ENCODE measurements at regions not wholly inside any gene's neighbourhood (a gene's known extent, or its start where the extent isn't known, plus 50 kb on each side); places are given as distances from the start of the nearest gene placed in this dataset.
"Not testable (repeated sequence)": the region's sequence is repeated elsewhere in the genome, so short reads cannot be mapped to it uniquely, and the experiment has no call there.

DNA sequence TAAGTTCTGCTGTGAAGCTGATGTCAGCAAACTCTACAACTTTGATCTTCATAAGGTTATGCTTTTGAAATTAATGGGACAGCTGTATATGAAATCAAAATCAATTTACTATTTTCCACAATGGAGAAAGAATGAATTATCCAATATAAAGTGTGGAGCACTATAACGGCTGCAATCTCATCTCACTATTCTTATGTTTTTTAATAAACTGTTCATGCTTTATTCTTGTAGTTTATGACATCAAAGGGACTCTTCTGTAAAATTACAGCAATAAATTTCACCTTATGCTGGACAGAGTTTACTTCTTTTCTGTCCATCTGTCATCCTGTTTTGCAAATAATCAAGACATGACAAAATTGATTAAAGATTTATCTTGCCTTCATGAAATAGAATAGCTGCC is 192.5 kb downstream of the TECRL start:
- DNase-seq = no peak

DNA sequence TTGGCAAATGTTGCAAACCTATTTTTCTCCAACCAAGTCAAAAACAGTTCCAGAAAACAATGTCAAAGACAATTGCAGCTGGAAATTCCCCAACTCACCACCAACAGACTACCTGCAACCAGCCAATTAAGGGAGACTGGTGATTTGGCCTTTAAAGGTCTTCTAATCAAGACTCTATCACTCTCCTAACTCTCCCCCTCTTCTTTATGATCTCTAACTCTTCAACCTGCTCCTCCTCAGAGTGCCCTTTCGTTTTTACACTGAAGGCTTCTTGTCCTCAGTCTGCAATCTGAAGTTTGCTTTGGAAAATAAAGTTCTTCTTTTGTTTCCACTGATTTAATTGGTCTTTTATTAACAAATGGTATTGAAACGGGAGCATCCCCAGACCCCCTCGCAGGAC is 203.9 kb downstream of the TECRL start:
- DNase-seq = no peak

DNA sequence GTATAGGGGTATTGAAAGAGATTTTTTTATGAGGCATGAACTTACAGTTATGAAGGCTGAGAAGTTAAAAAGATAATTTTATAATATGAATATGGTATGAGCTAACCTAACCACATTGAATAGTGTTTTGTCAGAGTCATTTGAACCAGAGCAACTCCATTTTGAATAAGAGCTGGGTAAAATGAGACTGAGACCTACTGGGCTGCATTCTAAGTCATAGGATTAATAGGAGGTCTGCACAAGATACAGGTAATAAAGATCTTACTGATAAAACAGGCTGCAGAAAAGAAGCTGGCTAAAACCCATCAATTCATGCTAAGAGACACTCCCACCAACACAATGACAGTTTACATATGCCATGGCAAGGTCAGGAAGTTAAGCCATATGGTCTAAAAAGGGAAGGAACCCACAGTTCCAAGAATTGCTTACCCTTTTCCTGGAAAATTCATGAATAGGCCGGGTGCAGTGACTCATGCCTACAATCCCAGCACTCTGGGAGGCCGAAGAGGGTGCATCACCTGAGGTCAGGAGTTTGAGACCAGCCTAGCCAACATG is 209.2 kb downstream of the TECRL start:
- DNase-seq = no peak

- no peak for DNase-seq
These were observed 213.7 kb downstream of the TECRL start for GRCh38 chr4:64195582-64195981.

DNA sequence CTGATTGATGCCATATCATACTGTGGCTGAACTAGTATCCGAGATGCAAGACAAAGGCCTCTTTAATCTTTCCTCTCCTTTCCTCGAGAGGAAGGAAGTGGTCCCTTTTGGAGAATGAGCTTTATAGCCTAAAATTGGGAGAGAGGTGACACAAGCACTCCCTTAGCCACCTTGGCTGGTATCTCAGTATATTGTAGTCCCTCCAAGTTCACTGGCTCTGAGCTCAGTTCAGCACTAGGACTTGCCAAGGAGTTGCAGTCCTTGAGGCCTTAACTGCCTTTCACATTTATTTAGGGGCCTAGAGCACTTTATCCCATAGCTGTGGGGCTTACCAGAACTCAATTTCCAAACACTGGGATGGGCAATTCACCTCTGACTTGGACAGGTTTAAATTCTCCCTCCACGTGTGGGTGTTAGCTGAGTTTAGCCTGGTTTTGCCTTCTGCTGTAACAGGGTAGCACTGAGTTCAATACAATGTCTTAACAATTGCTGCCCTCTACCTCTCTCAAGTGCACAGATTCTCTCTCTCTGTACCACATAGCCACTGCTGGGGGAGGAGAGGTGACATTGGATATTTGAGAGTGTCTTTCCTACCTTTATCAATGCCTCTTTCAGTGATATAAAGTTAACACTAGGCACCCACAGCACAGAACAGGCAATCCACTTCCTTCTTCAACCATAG is 216.4 kb downstream of the TECRL start:
- DNase-seq = no peak

GRCh38 chr4:64174247-64174882 is 234.9 kb downstream of the TECRL start:
- no peak for DNase-seq

- no peak for DNase-seq
These were observed 242.9 kb downstream of the TECRL start for GRCh38 chr4:64166365-64166764.

- peak; percentile 15 for DNase-seq
These were observed 250.5 kb downstream of the TECRL start for GRCh38 chr4:64158648-64159326.

GRCh38 chr4:64157397-64157796 is 251.9 kb downstream of the TECRL start:
- DNase-seq = no peak

GRCh38 chr4:64156253-64156652 is 253.0 kb downstream of the TECRL start:
- DNase-seq = no peak

- no peak for DNase-seq
These were observed 263.2 kb downstream of the TECRL start for GRCh38 chr4:64146030-64146429.

DNA sequence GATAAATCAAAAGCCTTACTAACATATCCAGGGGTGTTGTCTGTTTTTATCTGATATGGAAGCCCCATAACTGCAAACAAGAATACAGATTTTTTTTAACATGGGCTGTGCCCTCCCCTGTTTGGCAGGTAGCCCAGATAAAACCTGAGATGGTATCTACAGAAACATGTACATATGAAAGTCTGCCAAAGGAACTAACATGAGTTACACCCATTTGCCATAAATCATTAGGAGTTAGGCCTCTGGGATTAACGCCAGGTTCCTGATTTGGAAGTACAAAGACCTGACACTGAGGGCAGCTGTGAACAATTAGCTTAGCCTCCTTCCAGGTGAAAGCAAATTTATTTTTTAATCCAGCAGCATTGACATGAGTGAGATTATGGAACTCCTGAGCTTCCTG is 264.3 kb downstream of the TECRL start:
- DNase-seq = no peak

GRCh38 chr4:64130907-64131306 is 278.3 kb downstream of the TECRL start:
- DNase-seq = no peak

DNA sequence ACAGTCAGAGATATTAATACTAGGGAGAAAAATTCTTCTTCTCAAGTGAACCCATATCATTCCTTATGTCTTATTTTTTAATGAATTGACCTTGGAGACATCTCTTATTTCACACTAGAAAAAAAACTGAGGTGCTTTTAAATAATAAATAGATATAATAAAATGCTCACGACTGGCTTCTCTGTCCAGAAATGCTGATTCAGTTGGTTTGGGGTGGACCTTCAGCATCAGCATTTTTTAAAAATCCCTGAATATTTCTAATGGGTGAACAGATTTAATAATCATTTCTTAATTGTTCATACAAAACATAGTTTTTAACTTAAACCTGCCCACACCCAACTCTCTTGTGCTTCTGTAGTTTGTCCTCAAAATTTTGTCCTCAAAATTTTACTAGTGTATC is 283.9 kb downstream of the TECRL start:
- DNase-seq = no peak

DNA sequence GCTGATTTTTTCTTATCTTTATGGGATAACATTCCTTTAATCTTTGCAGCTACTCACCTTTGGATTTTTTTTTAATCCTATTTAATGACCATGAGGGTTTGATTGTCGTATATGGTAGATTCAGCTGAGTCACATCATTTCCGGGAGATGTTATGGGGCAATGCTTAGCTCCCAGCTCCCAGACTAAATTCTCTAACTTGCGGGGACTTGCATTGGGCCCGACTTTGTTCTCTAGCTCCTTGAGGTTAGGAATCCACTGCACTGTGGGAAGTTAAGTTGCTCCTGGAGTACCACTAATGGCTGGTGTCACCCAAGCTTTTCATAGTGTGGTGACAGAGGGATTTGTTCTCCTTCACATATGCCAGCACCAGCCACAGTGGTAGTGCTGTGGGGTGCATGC is 287.4 kb downstream of the TECRL start:
- DNase-seq = no peak

- no peak for DNase-seq
These were observed 303.3 kb downstream of the TECRL start for GRCh38 chr4:64105903-64106302.

DNA sequence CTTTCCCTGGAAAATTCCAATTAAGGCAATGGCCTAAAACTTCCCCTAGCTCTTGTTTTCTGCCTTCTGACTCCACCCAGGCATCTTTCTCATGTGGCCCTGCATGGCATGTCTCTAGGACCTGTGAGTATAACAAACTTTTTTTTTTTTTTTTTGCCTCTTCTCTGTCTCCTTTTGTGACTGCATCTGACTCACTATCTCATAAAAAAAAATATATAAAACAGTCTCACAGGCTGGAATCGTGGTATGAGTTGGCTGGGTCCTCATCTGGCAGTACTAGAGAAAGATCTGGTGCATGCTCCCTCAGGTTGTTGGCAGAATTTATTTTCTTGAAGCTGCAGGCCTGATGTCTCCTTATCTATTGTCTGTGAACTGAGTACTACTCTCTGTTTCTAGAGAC is 313.9 kb downstream of the TECRL start:
- no peak for DNase-seq

GRCh38 chr4:64079316-64079715 is 329.9 kb downstream of the TECRL start:
- DNase-seq = no peak

DNA sequence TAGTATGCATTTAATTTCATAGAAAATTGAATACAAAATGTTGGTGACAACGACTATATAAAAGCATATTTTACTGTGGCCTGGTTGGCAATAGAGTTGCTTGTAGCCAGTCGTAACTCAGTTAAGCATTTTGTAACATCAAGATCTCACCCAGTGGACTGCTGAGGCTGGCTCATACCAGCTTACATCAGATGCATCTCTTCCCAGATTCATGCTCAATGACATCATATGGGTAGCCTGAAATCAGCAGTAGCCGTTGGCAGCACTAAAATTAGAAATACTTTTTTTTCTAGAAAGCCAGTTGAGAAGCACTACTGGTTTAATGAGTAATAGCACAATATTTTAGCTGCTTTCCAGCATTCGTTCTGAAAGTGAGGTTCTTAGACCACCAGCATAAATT is 341.2 kb downstream of the TECRL start:
- no peak for DNase-seq

- no peak for DNase-seq
These were observed 346.3 kb downstream of the TECRL start for GRCh38 chr4:64062991-64063390.

- not testable (repeated sequence) for DNase-seq
These were observed 372.2 kb downstream of the TECRL start for GRCh38 chr4:64037033-64037432.

GRCh38 chr4:64022560-64022959 is 386.7 kb downstream of the TECRL start:
- no peak for DNase-seq

GRCh38 chr4:64016893-64017292 is 392.4 kb downstream of the TECRL start:
- no peak for DNase-seq

DNA sequence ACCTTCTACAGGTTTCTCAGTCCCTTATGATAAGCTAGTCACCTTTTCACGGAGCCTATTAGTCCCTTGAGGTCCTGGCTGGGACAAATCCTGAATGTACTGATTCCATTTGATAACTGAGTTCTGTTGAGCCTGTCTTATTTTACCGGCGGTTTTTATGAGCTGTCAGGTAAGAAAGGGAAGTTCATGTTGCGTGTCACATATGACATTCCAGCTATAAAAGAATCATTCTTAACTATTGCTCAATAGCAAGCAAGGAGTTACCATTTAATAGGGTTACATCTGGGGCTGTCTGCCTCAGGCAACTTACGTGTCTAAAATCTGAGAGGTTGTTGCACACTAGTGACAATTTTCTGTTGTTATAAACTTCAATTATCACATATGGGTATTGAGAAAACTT is 394.6 kb downstream of the TECRL start:
- DNase-seq = no peak

All from NCI-H1436 (cell line).